ENCODE measurements at regions not wholly inside any gene's neighbourhood (a gene's known extent, or its start where the extent isn't known, plus 50 kb on each side); places are given as distances from the start of the nearest gene placed in this dataset.
"Not testable (repeated sequence)": the region's sequence is repeated elsewhere in the genome, so short reads cannot be mapped to it uniquely, and the experiment has no call there.

GRCh38 chr22:22193923-22194322, 50.7 kb upstream of the VPREB1 start:
- intact Hi-C loops (cut with DNase I) = no loop called here
- no peaks in the 10 kb centered on the region for H3K27me3 ChIP-seq
- no peaks in the 10 kb centered on the region for H3K9me3 ChIP-seq
- DNase-seq = no peak
- no peak for TF ChIP-seq CTCF (IDR thresholded peaks at IDR 0.05)
- no peaks in the 10 kb centered on the region for H3K36me3 ChIP-seq
- no peak overlapping the region for H3K4me3 ChIP-seq
- H3K4me1 ChIP-seq = no peaks in the 10 kb centered on the region
- H3K27ac ChIP-seq = no peak overlapping the region
- H3K9ac ChIP-seq (ENCODE audit: low read depth in 2 of 2, low read length in 2 of 2) = no peak overlapping the region

- H3K27me3 ChIP-seq; H3K9me3 ChIP-seq; H3K4me1 ChIP-seq; H3K4me3 ChIP-seq; H3K9ac ChIP-seq (ENCODE audit: low read depth in 2 of 2, low read length in 2 of 2); H3K36me3 ChIP-seq; DNase-seq; H3K27ac ChIP-seq; intact Hi-C loops (cut with DNase I): not testable (repeated sequence)
These were observed 51.1 kb upstream of the VPREB1 start for GRCh38 chr22:22193462-22193861.

GRCh38 chr22:22193006-22193405, 51.6 kb upstream of the VPREB1 start:
- H3K4me1 ChIP-seq; H3K4me3 ChIP-seq; H3K27ac ChIP-seq; DNase-seq; H3K9me3 ChIP-seq; H3K9ac ChIP-seq (ENCODE audit: low read depth in 2 of 2, low read length in 2 of 2); H3K27me3 ChIP-seq; H3K36me3 ChIP-seq; intact Hi-C loops (cut with DNase I): not testable (repeated sequence)

- H3K4me3 ChIP-seq; H3K27me3 ChIP-seq; intact Hi-C loops (cut with DNase I); H3K9ac ChIP-seq (ENCODE audit: low read depth in 2 of 2, low read length in 2 of 2); H3K36me3 ChIP-seq; H3K27ac ChIP-seq; H3K4me1 ChIP-seq; DNase-seq; H3K9me3 ChIP-seq: not testable (repeated sequence)
These were observed 54.8 kb upstream of the VPREB1 start for GRCh38 chr22:22189796-22190195.

GRCh38 chr22:22187863-22188262, 56.7 kb upstream of the VPREB1 start:
- H3K36me3 ChIP-seq; intact Hi-C loops (cut with DNase I); H3K9me3 ChIP-seq; H3K27me3 ChIP-seq; H3K9ac ChIP-seq (ENCODE audit: low read depth in 2 of 2, low read length in 2 of 2); H3K4me1 ChIP-seq; DNase-seq; H3K27ac ChIP-seq; H3K4me3 ChIP-seq: not testable (repeated sequence)

GRCh38 chr22:22187299-22187698, 57.3 kb upstream of the VPREB1 start:
- Histone ChIP-seq H3K27me3 (no peaks in the 10 kb centered on the region), H3K9me3 (no peaks in the 10 kb centered on the region), H3K27ac (no peak overlapping the region), H3K4me3 (no peak overlapping the region), H3K4me1 (no peaks in the 10 kb centered on the region), H3K9ac (ENCODE audit: low read depth in 2 of 2, low read length in 2 of 2) (no peak overlapping the region), H3K36me3 (no peaks in the 10 kb centered on the region)
- DNase-seq = no peak
- intact Hi-C loops (cut with DNase I) = no loop called here
- TF ChIP-seq CTCF (IDR thresholded peaks at IDR 0.05) = no peak

- H3K36me3 ChIP-seq = no peaks in the 10 kb centered on the region
- intact Hi-C loops (cut with DNase I) = no loop called here
- no peaks in the 10 kb centered on the region for H3K9me3 ChIP-seq
- no peak for DNase-seq
- H3K27ac ChIP-seq = no peak overlapping the region
- no peak overlapping the region for H3K9ac ChIP-seq (ENCODE audit: low read depth in 2 of 2, low read length in 2 of 2)
- no peaks in the 10 kb centered on the region for H3K4me1 ChIP-seq
- no peak for TF ChIP-seq CTCF (IDR thresholded peaks at IDR 0.05)
- H3K27me3 ChIP-seq = no peaks in the 10 kb centered on the region
- no peak overlapping the region for H3K4me3 ChIP-seq
These were observed 58.6 kb upstream of the VPREB1 start for GRCh38 chr22:22185844-22186499.

All from colonic mucosa (tissue), 4 donors.